ENCODE measurements at regions not wholly inside any gene's neighbourhood (a gene's known extent, or its start where the extent isn't known, plus 50 kb on each side); places are given as distances from the start of the nearest gene placed in this dataset.

DNA sequence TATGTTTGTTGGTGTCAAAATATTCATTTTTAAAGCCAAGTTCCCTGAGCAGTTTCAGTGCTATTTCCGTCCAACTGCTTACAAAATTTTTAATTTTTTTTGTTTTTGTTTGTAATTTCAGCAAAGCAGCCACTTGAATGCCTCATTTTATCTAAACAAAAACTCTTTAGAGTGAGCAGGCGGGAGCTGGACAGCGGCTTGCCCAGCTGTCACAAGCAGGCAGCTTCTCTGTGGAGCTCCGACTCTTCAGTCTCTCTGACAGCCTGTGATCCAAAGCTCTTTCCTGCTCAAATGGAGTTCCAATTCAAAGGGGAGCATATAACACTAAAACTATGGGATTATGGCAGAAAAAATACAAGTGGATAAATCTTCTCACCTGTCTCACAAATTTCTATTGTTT lies 618.3 kb upstream of the PCDH20 start:
- TF ChIP-seq, protein P1, sequence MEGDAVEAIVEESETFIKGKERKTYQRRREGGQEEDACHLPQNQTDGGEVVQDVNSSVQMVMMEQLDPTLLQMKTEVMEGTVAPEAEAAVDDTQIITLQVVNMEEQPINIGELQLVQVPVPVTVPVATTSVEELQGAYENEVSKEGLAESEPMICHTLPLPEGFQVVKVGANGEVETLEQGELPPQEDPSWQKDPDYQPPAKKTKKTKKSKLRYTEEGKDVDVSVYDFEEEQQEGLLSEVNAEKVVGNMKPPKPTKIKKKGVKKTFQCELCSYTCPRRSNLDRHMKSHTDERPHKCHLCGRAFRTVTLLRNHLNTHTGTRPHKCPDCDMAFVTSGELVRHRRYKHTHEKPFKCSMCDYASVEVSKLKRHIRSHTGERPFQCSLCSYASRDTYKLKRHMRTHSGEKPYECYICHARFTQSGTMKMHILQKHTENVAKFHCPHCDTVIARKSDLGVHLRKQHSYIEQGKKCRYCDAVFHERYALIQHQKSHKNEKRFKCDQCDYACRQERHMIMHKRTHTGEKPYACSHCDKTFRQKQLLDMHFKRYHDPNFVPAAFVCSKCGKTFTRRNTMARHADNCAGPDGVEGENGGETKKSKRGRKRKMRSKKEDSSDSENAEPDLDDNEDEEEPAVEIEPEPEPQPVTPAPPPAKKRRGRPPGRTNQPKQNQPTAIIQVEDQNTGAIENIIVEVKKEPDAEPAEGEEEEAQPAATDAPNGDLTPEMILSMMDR (conservative IDR thresholded peaks at IDR 0.05; ENCODE audit: low read depth, low read length) = no peak
- no peak overlapping the region for H3K4me3 ChIP-seq (ENCODE audit: low read depth, low read length)
- no peak for DNase-seq (ENCODE audit: low read depth)

DNA sequence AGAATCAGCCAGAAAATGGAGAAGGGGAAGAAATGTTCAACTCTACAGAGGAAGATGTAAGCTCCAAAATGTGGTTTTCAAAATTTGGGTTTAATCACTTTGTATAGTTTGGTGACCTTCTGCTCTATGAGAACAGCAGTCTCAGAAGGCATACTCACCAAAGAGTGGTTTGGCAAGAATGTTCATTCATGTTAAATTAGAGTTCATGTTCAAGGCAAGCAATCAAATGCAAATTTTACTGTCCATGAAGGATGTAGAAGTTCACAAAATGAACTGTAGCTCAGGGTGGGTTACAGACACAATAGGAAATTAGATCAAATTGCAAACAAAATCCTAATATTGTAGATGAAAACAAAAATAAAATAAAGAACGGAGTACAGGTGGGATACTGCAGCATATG lies 606.7 kb upstream of the PCDH20 start:
- H3K4me3 ChIP-seq (ENCODE audit: low read depth, low read length) = no peak overlapping the region
- TF ChIP-seq, protein P1 (conservative IDR thresholded peaks at IDR 0.05; ENCODE audit: low read depth, low read length) = no peak
- no peak for DNase-seq (ENCODE audit: low read depth)

DNA sequence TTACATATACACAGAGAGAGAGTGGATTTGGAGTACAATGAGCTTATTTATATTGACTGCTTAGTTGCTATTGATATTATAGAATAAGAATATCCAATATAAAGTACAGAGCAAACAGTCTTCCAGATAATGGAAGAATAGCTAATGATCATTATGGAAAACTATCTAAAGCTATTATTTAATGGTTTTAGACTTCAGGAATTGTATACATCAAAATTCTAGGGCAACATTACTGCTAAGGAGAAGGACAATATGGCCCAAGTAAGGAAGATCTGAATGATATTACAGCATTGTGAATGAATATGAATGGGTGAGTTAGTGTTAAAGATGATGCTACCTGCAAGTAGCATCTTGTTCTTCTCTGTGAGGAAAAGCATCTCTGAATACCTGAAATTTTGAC lies 604.2 kb upstream of the PCDH20 start:
- TF ChIP-seq, protein P1 (conservative IDR thresholded peaks at IDR 0.05; ENCODE audit: low read depth, low read length) = no peak
- H3K4me3 ChIP-seq (ENCODE audit: low read depth, low read length) = no peak overlapping the region
- DNase-seq (ENCODE audit: low read depth) = no peak

DNA sequence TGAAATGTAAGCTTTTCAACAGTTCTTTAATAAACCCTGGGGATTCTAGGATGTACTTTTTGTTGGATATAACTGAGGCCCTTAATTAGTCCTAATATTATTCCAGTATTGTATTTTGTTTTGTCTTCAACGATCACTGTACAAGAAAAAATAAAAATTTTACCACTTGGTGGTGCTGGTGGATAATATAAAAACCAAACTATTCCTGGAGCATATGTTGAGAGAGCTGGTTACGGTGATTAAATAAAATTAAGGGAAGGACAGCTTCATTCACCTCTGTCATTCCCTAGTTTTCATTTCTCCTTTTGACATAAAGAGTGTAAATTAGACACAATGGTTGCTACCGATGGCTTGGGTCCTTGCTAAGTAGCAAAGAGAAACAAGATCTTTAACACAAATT lies 598.6 kb upstream of the PCDH20 start:
- peak overlapping the region; percentile 25 for H3K4me3 ChIP-seq (ENCODE audit: low read depth, low read length)
- TF ChIP-seq, protein P1 (conservative IDR thresholded peaks at IDR 0.05; ENCODE audit: low read depth, low read length) = peak; percentile 42
- peak; percentile 3 for DNase-seq (ENCODE audit: low read depth)

DNA sequence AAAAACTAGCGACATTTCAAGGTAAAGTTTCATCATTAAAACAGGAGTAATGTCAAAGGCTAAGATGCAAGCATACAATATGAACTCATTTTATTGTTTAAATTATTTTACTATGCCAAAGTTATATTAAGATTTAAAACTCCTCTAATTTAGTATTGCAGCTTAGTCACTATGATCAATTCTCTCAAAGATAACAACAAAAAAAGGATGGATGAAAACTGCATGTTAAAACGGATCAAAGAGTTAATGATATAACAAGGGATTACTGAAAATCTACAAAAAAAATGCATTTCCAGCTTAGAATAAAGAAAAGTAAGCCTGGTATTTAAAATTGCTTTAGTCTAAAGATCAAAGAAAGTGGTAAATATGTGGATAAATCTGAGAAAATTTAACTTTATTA lies 587.8 kb upstream of the PCDH20 start:
- TF ChIP-seq, protein P1 (conservative IDR thresholded peaks at IDR 0.05; ENCODE audit: low read depth, low read length) = no peak

DNA sequence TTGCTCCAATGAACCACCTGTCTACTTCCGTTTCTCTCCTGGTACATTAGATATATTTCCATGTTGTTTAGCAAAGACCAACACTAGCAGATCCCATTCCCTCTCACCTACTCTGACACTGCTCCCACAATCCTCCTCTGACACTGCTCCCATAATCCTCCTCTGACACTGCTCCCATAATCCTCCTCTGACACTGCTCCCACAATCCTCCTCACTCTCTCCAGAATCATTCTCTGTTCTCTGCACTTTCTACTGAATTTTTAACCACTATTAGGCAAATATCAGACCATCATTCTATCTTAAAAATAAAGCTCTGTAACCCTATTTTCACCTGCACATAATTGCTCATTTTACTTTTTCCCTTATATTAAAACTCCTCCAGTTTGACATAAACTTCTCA lies 578.5 kb upstream of the PCDH20 start:
- H3K4me3 ChIP-seq (ENCODE audit: low read depth, low read length) = no peak overlapping the region

More for the DNA sequence above, 587.8 kb upstream of the PCDH20 start:
- no peak overlapping the region for H3K4me3 ChIP-seq (ENCODE audit: low read depth, low read length)
- DNase-seq (ENCODE audit: low read depth) = no peak

DNA sequence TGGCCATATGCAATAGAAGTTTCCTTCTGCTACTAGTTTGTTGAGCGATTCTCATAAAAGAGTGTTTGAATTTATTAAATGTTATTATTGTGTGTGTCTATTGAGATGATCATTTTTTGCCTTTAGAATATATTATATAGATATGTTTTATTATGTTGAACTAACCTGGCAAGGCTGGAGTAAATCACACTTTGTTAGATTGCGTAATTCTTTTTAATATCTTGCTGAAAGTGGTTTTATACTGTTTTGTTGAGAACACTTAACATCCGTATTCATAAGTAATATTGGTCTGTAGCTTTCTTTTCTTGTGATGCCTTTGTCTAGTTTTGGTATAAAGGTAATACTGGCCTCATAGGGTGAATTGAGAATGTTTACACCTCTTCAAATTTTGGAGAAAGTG lies 574.3 kb upstream of the PCDH20 start:
- H3K4me3 ChIP-seq (ENCODE audit: low read depth, low read length) = no peak overlapping the region
- TF ChIP-seq, protein P1 (conservative IDR thresholded peaks at IDR 0.05; ENCODE audit: low read depth, low read length) = no peak
- no peak for DNase-seq (ENCODE audit: low read depth)

More for the DNA sequence above, 578.5 kb upstream of the PCDH20 start:
- DNase-seq (ENCODE audit: low read depth) = no peak
- TF ChIP-seq, protein P1 (conservative IDR thresholded peaks at IDR 0.05; ENCODE audit: low read depth, low read length) = no peak
